ENCODE measurements at regions not wholly inside any gene's neighbourhood (a gene's known extent, or its start where the extent isn't known, plus 50 kb on each side); places are given as distances from the start of the nearest gene placed in this dataset.

DNA sequence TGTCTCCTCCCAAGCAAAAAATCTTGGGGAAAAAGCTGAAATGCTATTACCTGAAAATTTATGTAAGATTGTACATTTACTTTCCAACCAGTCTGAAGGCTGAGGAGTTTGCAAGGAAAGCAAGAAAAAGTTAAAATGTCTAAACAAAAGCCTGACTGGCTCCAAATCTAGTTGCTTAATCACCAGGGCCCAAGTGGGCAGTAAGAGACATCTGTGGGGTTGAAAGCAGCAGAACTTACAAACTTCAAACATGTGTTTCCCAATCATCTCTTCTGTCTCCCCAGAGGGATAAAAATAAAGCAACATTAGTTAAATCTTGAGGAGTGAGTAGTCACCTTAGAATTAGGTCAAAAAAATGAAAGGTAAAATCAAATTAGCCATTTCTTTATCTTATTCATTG is 98.6 kb downstream of the OGFRL1 start:
- TF ChIP-seq, protein P1, sequence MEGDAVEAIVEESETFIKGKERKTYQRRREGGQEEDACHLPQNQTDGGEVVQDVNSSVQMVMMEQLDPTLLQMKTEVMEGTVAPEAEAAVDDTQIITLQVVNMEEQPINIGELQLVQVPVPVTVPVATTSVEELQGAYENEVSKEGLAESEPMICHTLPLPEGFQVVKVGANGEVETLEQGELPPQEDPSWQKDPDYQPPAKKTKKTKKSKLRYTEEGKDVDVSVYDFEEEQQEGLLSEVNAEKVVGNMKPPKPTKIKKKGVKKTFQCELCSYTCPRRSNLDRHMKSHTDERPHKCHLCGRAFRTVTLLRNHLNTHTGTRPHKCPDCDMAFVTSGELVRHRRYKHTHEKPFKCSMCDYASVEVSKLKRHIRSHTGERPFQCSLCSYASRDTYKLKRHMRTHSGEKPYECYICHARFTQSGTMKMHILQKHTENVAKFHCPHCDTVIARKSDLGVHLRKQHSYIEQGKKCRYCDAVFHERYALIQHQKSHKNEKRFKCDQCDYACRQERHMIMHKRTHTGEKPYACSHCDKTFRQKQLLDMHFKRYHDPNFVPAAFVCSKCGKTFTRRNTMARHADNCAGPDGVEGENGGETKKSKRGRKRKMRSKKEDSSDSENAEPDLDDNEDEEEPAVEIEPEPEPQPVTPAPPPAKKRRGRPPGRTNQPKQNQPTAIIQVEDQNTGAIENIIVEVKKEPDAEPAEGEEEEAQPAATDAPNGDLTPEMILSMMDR (IDR thresholded peaks at IDR 0.05) = no peak
- no peak for TF ChIP-seq POLR2A (IDR thresholded peaks at IDR 0.05)

All from uterus (tissue), 2 donors.